Mesothelial cell of epicardium (in vitro differentiated cells): ENCODE measurements at regions not wholly inside any gene's neighbourhood (a gene's known extent, or its start where the extent isn't known, plus 50 kb on each side); places are given as distances from the start of the nearest gene placed in this dataset.
"Not testable (repeated sequence)": the region's sequence is repeated elsewhere in the genome, so short reads cannot be mapped to it uniquely, and the experiment has no call there.

Source experiments
- DNase-seq, 2 experiments: peaks; one replicate each; pipeline ENCODE4 v3.0.0; 2021; ENCODE audit warnings: low spot score in 2 of 2; ENCODE audit not compliant: unreplicated experiment in 2 of 2
- H3K27ac Mint-ChIP-seq: 2 replicates; pipeline ENCODE4 v1.8.0; 2021; ENCODE audit warnings: mixed read lengths
- H3K27me3 Mint-ChIP-seq: 2 replicates; pipeline ENCODE4 v1.8.0; 2021; ENCODE audit warnings: low read depth, mixed read lengths
- H3K36me3 Mint-ChIP-seq: 2 replicates; pipeline ENCODE4 v1.8.0; 2021; ENCODE audit warnings: mixed read lengths
- H3K4me1 Mint-ChIP-seq: 2 replicates; pipeline ENCODE4 v1.8.0; 2021; ENCODE audit warnings: mixed read lengths
- H3K4me3 Mint-ChIP-seq: 2 replicates; pipeline ENCODE4 v1.8.0; 2021; ENCODE audit warnings: mild to moderate bottlenecking, moderate library complexity, mixed read lengths
- H3K9me3 Mint-ChIP-seq: 2 replicates; pipeline ENCODE4 v1.8.0; 2021; ENCODE audit warnings: mixed read lengths
- TF ChIP-seq, protein P1 (sequence below): fragments of 200-600 bp; sonication (generic); IDR thresholded peaks from one replicate; pipeline ENCODE4 v1.5.0; 2021; ENCODE audit warnings: antibody characterized with exemption; ENCODE audit not compliant: unreplicated experiment

DNA sequence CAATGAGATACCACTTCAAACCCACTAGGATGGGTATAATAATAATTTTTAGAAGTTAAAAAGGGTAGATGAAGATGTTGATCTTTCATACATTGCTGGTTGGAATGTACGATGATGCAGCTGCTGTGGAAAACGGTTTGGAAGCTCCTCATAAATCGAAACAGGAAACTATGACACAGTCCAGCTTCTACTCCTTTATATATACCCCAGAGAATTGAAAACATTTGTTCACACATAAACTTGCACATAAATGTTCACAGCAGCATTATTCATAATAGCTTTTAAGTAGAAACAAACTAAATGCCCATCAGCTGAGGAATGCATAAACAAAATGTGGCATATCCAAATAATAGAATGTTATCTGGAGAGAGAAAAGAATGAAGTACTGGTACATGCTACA is 95.0 kb downstream of the STRADB start:
- H3K4me3 Mint-ChIP-seq = no peak overlapping the region
- H3K27ac Mint-ChIP-seq = no peak overlapping the region
- no peak for DNase-seq

DNA sequence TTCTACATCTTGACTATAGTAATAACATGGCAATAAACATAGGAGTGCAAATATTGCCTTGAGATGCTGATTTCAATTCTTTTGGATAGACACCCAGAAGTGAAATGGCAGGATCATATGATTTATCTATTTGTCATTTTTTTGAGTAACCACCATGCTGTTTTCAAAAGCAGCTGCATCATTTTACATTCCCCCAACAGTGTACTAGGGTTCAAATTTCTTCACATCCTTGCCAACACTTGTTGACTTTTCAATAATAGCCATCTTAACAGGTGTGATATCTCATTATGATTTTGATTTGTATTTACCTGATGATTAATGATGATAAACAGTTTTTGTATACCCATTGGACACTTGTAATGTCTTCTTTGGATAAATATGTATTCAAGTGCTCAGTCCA is 90.8 kb downstream of the STRADB start:
- Mint-ChIP-seq H3K4me1 (no peaks in the 10 kb centered on the region), H3K27me3 (no peaks in the 10 kb centered on the region), H3K4me3 (no peak overlapping the region), H3K9me3 (peaks cover 20% of the 10 kb centered on the region), H3K36me3 (no peaks in the 10 kb centered on the region), H3K27ac (no peak overlapping the region)
- DNase-seq = no peak
- TF ChIP-seq, protein P1, sequence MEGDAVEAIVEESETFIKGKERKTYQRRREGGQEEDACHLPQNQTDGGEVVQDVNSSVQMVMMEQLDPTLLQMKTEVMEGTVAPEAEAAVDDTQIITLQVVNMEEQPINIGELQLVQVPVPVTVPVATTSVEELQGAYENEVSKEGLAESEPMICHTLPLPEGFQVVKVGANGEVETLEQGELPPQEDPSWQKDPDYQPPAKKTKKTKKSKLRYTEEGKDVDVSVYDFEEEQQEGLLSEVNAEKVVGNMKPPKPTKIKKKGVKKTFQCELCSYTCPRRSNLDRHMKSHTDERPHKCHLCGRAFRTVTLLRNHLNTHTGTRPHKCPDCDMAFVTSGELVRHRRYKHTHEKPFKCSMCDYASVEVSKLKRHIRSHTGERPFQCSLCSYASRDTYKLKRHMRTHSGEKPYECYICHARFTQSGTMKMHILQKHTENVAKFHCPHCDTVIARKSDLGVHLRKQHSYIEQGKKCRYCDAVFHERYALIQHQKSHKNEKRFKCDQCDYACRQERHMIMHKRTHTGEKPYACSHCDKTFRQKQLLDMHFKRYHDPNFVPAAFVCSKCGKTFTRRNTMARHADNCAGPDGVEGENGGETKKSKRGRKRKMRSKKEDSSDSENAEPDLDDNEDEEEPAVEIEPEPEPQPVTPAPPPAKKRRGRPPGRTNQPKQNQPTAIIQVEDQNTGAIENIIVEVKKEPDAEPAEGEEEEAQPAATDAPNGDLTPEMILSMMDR = no peak

More for the DNA sequence above, 95.0 kb downstream of the STRADB start:
- peaks cover 4% of the 10 kb centered on the region for H3K9me3 Mint-ChIP-seq
- H3K27me3 Mint-ChIP-seq = no peaks in the 10 kb centered on the region
- TF ChIP-seq, protein P1 = no peak
- no peaks in the 10 kb centered on the region for H3K4me1 Mint-ChIP-seq
- H3K36me3 Mint-ChIP-seq = no peaks in the 10 kb centered on the region

DNA sequence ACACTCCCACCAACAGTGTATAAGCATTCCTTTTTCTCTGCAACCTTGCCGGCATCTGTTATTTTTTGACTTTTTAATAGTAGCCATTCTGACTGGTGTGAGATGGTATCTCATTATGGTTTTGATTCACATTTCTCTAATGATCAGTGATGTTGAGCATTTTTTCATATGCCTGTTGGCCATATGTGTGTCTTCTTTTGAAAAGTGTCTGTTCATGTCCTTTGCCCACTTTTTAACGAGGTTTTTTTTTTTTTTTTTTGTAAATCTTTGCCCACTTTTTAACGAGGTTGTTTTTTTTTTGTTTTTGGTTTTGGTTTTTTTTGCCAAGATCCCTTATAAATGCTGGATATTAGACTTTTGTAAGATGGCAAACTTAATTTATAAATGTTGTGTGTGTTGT is 87.7 kb downstream of the STRADB start:
- peaks cover 17% of the 10 kb centered on the region for H3K9me3 Mint-ChIP-seq
- H3K36me3 Mint-ChIP-seq, H3K4me3 Mint-ChIP-seq, H3K27ac Mint-ChIP-seq, H3K4me1 Mint-ChIP-seq, DNase-seq, H3K27me3 Mint-ChIP-seq: not testable (repeated sequence)

DNA sequence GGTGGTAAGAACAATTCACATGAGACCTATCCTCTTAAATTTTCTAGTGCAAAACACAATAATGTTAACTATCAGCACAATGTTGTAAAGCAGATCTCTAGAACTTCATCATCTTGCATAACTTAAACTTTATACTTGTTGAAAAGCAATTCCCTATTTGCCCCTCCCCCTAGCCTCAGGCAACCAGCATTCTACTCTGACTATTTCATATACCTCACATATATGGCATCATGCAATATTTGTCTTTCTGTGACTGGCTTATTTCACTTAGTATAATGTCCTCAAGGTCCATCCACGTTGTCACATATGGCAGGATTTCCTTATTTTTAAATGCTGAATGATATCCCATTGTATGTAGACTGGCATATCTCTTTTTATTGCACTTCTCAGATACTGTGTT is 86.5 kb downstream of the STRADB start:
- DNase-seq = no peak
- peaks cover 26% of the 10 kb centered on the region for H3K9me3 Mint-ChIP-seq
- no peaks in the 10 kb centered on the region for H3K4me1 Mint-ChIP-seq
- no peak overlapping the region for H3K27ac Mint-ChIP-seq
- TF ChIP-seq, protein P1 = no peak
- no peak overlapping the region for H3K4me3 Mint-ChIP-seq
- H3K36me3 Mint-ChIP-seq = no peaks in the 10 kb centered on the region
- peaks cover 2% of the 10 kb centered on the region for H3K27me3 Mint-ChIP-seq

DNA sequence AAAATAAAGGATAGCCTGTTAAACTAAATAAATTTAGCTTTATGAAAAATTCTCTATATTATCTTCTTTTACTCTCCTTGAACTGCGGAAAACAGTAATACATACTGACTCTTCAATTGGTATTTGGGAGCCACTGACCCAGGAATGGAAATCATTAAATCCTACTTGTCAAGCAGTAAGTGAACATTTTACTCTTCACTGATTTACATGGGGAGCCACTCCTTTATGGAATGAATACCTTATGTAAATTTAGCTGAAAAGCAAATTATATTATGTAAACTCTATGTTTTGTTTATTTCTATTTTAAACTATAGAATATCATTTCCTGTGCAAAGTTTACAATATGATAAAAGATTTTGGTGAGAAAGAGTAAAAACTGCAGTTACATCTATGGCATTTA is 85.2 kb downstream of the STRADB start:
- TF ChIP-seq, protein P1 = no peak
- Mint-ChIP-seq H3K27me3 (peaks cover 2% of the 10 kb centered on the region), H3K27ac (no peak overlapping the region), H3K4me1 (no peaks in the 10 kb centered on the region), H3K36me3 (no peaks in the 10 kb centered on the region), H3K9me3 (peaks cover 36% of the 10 kb centered on the region), H3K4me3 (no peak overlapping the region)
- DNase-seq = no peak

DNA sequence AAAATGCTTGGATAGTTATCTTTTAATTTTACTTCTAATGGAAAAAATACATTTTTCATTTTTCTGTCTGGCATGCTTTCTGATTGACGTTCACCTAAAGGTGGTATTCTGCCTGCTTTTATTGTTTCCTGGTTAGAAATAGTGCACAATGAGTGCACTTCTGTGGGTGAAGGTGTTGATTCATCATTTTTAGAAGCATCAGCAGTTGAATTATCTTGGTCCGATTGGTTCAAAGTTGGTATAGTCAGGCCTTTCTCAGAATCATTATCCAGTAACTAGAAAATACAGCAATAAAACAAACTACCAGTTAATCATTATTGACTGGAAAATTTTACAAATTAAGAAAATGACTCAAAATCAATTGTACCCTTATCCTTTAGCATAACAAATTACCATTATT is 84.5 kb downstream of the STRADB start:
- Mint-ChIP-seq H3K27me3 (peaks cover 2% of the 10 kb centered on the region), H3K4me1 (no peaks in the 10 kb centered on the region), H3K4me3 (no peak overlapping the region), H3K9me3 (peaks cover 42% of the 10 kb centered on the region), H3K27ac (no peak overlapping the region), H3K36me3 (no peaks in the 10 kb centered on the region)
- TF ChIP-seq, protein P1 = no peak
- no peak for DNase-seq
